ENCODE measurements at regions not wholly inside any gene's neighbourhood (a gene's known extent, or its start where the extent isn't known, plus 50 kb on each side); places are given as distances from the start of the nearest gene placed in this dataset.

DNA sequence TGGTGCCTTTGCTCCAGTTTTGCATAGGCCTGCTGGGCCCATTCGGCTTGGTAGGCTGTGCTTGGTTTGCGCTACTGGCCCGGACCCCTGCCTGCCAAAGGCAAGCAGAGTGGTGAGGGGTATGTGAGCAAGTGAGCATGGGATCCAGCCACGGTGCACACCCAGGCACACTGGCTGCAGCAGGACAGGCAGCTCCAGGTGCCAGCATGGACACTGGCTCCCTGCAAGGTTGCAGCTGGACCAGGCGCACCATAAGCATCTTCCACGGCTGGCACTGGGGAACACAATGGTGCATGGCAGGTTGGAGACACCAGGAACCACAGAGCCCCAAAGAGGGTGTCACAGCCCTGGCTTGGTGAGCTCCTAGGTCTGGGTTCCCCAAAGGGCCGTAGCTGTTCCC is 693.5 kb upstream of the PTBP2 start:
- no peak for DNase-seq

DNA sequence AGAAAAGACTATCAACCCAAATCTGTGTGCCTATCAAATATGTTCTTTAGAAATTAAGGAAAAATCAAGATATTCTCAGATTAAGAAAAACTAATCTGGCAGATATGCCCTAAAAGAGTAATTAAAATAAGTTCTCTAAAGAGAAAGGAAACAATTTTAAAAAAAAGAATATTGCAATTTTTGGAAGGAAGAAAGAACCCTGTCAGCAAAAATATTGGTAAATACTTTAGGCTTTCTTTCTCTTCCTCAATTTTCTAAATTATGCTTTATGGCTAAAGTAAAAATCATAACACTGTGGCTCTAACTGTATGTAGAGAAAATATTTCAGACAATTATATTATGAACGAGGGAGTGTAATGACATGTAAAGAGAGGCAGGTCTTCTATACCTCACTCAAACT is 691.3 kb upstream of the PTBP2 start:
- no peak for DNase-seq

DNA sequence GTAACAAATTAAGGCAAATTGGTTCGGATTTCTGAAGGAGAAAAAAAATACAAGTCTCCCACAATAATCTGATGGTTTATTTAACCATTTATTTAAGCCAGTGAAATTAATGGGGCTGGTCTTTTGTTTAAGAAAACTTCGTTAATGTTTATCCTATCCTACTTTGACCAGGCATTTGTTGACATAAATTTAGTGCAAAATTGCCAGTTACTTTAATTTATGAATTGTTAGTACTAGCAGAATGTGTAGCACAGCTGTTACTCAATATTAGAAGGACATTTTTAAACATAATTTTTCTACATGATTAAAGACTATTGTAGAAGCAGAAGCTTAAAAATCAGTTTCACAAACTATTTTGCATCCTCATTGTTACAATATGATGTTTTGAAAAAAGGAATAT is 687.6 kb upstream of the PTBP2 start:
- DNase-seq: no peak

DNA sequence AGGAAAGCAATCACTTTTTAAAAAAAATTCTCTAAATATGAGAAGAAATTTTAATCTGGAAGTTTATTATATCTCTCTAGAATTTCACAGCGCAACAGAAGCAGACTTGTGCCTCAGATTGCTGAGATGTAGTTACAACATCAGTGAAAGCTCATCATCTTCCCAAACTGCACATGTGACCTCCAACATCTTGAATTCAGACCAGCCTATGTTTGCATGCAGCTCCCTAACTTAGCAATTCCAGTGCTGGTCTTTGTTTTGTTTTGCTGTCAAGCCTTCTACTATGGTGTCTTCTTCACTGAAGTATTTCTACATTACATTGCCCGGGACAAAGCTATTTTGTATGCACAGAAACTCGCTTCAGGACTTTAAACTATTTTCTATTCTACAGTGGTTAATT is 684.8 kb upstream of the PTBP2 start:
- no peak for DNase-seq

DNA sequence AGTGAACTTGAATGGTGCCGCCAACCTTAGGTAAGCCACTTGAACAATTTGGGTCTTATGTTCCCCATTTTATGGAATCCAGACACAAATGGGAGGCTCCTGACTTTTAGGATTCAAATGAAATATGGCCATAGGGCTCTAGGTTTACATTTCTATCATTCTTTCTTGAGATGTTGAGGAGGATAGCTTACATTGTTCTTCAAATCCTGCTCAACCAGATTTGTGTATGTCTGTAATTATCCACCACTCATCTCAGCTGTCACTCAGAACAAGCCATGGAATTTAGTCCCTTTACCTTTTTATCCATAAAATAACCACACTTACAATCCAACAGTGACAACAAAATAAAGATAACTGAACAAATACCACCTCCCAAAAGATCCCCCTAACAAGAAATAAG is 682.9 kb upstream of the PTBP2 start:
- no peak for DNase-seq

DNA sequence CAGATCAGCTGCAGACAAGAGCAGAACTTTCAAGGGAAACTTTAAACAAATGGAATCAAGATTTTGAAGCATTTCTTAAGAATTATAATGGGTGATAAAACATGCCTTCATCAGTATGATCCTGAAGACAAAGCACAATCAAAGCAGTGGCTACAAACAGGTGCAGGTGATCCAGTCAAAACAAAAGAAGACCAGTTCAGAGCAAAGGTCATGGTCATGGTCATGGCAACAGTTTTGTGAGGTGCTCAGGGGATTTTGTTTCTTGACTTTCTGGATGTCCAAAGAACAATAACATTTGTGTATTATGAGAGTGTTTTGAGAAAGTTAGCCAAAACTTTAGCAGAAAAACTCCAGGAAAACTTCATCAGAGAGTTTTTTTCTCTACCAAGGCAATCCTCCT is 681.7 kb upstream of the PTBP2 start:
- no peak for DNase-seq

DNA sequence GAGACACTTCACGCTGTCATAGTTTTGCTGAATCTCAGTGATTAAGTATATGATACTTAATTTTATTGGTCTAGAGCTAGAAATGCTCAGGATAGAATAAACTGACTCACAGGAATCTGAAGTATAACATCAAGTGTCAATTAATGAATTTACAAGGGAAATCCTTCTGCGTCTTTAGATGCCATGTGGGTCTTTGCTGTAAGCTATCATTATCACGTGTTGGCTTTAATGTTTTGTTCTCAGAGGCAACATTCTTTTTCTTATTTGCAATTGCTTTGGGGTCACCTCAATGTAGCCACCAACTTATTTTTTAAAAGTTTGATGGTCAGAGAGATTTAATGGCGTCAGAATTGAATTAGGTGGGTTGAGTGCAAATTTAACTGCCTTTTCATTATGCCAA is 680.1 kb upstream of the PTBP2 start:
- no peak for DNase-seq

DNA sequence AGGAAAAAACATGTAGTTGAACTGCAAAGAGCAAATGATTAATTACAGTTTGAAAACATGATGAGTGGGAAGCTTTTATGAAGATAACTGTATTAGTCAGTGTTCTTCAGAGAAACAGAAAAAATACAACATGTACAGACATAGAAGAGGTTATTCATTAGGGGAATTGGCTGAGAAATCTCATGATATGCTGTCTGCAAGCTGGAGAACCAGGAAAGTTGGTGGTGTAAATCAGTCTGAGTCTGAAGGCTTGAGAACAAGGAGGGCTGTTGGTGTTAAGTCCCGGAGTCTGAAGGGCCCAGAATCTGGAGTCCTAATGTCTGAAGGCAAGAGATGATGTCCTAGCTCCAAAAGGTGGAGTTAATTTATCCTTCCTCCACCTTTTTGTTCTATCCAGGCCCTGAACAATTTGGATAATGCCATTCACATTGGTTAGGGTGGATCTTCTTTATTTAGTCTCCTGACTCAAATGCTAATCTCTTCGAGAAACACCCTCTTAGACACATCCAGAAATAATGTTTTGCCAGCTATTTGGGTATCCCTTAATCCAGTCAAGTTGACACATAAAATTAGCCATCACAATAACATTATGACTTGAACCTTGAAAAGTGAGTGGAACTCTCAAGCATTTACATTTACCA is 672.9 kb upstream of the PTBP2 start:
- no peak for DNase-seq

DNA sequence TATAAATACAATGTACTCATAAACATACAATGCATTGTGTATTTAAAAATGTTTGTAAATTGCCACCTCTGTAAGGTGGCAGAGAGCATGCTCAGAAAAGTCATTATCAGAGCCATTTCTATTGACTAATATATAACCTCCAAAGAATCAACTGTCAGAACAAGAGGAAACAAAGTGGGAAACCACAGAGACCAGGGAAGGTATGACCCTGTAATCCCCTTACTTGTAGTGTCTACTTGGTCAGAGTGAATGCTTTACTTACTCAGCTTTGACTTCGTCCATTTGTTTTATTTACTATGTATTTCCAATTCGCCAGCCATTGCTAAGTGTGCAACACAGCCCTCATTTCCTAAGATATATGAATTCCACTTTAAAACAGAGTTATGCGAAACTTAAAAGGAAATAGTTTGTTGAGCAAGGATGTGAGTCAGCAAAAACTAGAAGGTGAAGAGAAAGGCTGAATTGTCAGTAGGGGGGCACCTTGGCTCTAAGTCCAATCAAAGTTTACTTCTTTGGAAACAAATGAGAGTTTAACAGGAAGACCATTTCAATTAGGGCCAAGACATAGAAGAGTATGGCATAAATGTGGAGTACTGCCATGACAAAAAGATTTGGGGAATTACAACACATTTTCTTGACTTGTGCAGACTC is 671.7 kb upstream of the PTBP2 start:
- DNase-seq: no peak

DNA sequence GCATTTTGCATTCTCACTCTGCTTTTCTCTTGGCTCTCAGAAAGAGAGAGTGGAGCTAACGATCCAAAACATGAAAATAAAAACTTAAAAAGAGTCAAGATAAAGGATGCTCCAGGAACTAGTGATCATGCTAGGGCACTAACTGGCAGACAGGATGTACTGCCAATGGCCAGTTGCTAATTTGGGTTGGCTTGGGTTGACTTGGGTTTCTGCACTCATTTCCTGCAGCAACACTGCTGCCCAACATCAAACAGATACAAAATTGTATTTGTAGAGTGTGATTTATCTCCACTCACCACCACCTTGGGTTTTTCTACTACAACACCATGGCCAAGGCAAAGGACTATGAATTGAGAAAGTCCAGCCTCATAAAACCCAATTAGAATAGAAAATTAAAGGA is 662.3 kb upstream of the PTBP2 start:
- no peak for DNase-seq

DNA sequence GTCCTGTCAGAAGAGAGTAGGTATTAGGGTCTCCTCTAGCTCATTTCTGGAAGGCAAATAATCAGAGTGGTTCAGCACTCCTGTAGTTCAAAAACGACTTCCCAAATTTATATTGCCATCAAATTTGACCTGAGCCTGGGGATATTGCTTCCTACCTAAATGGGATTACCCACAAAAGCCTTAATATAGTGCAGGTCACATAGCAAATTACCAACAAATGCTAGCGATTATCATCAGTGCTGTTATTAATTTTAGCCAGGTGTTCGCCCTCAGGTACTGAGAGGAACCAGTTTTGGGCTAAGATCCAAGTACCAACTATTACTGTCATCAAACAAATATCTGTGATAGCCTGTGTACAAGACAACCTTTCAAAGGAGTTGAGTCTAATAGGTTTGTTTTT is 661.8 kb upstream of the PTBP2 start:
- DNase-seq: no peak

DNA sequence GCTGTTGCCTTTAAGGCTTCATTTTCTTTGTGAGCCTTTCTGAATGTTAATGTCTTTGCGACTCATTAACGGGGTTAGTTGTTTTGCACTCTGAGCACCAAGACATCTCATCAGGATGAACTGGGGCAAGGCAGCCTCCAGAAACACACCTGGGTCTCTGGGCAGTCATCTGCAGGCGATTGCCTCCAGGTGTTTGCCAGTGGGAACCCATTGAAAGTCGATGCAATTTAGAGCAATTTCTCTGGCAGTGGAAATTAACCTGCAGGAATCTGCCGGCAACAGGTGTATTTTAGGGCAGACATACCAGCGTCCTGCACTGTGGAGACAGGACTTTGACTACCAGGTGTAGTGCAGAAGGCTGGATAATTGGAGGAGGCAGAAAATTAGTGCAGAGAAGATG is 661.0 kb upstream of the PTBP2 start:
- DNase-seq: no peak

DNA sequence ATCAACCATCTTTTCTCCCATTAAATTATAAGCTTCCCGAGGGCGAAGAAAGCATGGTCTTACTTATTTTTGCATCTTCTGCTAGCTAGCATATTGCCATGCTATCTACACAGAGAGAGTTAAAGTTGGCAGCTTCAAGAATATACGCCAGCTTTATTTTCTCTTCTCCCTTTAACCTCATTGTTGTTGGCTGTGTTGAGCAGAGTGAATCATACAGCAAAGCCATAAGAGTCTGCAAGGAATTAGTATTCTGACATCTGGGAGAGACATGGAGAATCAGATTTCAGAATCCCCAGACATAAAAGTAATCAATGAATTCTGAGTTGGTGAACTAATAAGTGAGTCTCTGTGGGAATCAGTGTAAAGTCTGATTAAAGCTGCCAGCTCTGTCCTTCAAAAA is 649.6 kb upstream of the PTBP2 start:
- DNase-seq: no peak

DNA sequence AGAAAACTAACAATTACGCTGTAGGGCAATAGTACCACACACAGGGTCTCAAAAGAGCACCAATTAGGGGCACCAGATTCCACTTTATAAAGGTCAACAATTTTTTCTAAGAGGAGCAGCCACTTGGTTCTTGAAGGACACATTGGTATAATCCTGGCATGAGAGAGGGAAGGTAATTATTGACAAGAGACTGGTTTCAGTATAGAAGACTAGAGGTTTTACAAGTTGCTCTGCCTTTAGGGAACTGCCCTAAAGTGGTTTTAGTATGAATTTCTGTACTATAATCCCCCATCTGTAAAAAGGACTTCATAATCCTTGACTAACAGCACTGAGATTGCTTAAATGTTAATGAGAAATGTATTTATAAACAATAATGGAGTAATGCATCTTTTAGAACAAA is 648.5 kb upstream of the PTBP2 start:
- DNase-seq: no peak

DNA sequence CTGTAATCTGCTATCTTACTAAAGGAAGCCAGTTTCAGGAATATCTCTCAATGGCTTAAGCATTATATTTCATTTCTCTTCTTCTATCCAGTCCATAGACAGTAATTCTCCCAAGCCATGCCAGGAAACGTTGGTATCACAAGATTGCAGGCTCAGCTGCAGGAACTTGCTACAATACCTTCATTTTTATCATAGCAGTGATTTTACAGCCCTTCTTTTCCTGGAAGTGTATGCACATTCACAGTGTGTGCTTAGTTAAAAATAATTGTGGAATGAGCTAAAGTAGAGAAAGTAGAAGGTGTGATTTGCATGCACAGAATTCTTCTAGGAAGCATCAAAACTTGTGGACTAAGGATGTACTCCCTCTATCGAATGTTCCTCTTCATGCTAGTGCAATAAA is 647.2 kb upstream of the PTBP2 start:
- no peak for DNase-seq

DNA sequence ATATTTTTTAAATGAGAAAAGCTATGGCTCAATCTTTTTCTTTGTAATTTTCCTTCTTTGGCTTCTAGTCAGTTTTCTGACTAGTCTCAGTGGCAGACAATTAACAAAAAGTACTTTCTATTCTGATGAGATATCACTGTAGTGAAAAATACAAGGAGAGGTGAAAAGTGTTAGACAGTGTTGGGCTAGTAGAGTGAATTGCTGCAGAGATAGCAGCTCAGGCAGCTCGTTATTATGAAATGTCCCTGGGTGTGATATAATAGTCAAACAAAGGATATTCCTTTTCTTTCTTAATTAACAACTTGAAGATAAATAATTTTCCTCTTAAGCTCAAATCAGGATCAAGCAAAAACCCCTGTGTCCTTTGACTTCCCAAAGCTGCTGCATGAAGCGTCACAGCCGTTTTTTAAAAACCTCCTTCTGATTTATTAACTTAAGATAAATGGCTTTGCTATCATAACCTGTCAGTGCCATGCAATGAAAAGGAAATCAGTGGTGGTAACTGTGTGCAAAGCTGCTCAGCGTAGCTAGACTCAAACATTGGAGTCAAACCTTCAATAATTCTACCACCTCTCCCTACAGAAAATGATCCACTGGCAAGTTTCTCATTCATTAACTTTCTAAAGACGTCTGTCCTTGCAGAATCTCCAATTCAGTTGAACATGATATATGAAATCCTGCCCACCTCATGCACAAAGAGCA is 646.6 kb upstream of the PTBP2 start:
- DNase-seq: no peak

DNA sequence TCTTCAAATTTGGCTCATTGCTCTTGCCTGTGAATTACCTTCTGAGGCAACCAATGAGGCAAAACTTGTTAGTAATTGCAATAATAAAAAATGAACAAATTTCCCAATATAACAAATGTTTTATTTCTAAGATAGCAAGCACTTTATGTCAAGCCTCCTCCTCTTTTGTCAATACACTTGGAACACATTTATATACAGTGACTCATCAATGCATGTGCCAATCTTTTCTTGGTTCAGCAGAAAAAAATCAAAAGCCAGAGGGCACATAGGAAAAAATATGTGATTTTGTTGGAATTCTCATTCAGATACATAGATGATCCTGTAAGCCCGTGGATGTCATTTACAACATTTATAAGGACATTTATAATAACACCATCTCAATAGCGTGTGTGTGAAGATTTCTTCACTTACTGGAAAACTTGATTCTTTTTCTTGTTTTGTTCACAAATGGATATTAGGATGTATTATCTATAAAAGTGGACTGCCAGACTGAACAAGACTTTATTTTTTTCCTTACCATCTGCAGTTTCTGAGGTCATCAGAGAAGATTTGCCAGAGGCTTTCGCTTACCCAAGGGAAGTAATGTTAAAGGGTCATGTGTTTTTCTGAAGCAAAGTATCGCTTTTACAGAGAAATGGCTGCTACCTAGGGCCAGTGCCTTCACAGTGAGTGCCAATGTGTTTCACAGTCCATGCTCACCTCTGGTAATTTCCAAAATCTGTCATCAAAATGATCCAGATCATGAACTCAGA is 645.7 kb upstream of the PTBP2 start:
- DNase-seq: no peak

DNA sequence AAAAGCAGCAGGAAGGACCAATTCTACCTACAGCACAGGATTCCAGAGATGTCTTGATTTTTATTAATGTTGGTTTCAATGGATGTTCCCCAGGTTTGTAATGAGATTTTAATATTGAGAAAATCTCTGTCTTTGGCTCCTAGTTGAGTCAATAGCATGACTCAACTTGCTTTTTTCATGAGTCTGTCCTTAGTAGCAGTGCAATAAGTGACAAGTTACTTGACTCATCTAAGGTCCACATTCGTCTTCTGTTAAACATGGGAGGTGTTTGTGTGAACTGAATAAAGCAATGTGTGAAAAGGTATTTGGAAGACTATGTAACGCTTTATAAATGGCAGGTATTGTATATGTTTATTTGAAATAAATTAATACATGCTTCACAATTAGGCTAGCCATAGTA is 645.0 kb upstream of the PTBP2 start:
- no peak for DNase-seq

DNA sequence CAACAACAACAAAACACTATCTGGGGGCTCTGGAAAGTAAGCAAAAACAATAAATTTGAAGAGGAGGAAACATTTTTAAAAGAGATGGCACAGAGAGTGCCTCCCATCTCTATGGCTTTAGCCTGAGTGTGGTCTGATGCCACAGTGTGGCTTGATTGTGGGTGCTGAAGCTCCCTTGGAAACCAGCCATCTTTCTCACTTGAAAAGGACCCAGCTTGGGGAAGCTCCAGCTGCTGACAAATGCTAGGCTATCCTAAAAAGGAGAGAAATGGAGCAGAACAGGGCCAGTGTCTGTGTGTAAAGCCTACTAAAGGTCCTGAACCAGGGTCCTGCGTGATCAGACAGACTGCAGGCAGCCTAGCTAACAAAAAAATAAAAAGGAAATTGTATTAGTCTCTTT is 642.0 kb upstream of the PTBP2 start:
- DNase-seq: peak; percentile 20

DNA sequence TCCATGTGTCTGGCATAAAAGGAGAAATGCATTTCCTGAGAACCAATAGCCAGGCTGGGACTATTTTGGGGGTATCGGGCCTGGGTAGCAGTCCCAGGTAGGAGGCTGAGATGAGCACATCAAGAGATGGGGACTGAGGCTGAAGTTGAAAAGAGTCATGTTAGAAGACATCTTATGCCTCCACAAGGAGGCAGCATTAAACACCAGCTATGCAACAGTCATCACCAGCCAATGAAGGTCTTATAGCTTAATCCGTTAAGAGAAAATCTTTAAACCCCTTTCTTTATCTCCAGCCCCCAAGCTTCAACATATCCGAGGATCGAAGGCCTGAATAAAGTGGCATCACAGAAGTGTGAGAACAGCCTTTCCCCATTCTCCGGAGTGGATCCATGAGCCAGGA is 640.7 kb upstream of the PTBP2 start:
- DNase-seq: no peak

DNA sequence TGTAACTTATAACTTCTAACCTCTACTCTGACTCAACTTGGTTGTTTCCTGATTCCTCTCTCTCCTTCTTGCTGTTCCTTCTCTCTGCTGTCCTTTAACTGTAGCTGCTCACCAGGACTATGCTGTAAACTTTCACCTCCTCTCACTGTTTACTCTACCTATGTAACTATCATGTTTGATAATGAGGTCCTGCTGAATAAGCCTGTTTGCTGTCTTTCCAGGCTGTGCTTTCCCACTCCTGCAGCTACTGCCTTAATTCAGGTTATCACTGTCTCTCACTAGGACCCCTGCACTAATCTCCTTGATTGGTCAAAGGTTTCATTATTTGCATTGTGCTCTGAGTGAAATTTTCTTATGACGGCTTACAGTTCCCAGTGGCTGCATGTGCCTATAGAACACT is 633.9 kb upstream of the PTBP2 start:
- DNase-seq: no peak

DNA sequence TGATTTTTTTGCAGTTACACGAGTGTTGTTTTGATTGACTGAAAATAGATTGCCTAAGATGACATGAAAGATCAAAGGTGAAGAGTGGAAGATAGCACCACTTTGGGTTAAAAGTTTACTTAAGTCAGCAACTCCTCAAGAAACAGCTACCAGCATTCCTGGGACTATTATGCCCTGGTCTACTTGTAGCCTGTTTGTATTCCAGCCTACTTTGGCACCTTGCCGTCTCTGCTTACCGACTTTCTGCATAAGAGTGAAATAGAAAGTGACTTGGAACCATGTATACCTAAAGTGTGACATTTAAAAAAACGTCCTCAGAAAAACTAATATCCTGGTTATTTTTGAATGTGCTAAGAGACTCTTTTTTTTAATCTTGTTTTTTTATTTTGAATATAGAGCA is 631.5 kb upstream of the PTBP2 start:
- no peak for DNase-seq

DNA sequence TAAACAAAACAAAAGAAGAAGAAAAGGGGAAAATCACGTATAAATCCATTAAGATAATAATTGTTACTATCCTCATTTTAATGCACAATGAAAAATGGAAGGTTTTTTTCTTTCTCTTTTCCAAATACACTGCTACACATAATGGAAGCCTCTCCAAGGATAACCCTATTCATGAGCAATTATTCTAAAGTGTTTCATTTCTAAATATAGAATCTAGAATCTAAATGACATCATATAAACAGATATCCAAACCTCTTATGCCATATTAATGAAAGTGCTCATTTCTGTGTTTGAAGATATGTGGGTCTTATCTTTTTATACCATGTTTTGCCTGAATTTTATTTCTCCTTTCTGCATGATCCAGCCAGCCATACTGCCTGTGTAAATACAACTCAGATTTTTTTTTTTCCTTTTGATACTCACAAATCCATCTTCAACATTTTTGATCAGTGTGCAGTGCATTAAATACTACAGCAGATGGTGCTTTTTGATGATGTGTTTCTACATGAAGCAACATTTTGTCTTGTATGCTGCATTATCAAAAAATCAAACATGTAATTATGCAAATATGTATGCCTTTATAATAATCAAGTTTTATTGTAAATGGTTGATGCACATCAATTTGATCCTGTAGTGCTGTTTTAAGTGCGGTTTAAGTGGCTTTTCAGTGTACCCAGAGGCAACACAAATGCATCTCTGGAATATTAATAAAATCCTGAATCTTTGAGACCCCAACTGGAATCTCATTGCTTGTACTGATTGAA is 625.6 kb upstream of the PTBP2 start:
- DNase-seq: peak; percentile 9

All from NCI-H1092 (cell line).